ENCODE measurements at regions not wholly inside any gene's neighbourhood (a gene's known extent, or its start where the extent isn't known, plus 50 kb on each side); places are given as distances from the start of the nearest gene placed in this dataset.

- no peak for TF ChIP-seq POLR2A (IDR thresholded peaks at IDR 0.05)
Measured at GRCh38 chr13:22286338-22286737, 615.5 kb downstream of the FGF9 start.

DNA sequence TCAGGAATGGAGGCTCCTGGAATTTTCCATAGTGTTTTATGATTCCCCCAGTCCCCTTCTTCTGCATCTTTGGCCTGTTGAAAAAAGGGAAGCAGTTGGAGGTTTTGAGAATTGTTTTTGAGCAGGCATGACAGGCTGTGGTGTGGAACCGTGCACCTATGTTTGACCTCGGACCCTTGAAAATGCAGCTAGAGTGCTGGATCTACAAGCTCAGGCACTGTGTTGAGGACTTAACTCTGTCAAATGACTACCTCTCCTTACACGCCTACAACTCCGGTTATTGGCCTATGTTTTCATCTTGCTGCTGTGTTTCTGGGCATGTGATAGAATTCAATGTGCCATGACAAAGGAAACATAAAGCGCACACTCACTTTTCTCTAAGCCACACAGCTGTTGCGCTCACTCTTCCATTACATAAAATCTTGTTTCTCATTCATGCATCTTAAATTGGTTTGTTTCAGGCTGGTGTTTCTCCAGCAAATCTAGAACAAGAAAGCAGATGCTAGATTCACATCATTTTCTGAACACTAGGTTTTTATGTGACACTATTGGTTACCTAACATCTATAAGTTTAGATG lies 616.6 kb downstream of the FGF9 start:
- Histone ChIP-seq H3K4me1 (no peaks in the 10 kb centered on the region), H3K9me3 (no peaks in the 10 kb centered on the region), H3K27ac (no peak overlapping the region), H3K4me3 (no peak overlapping the region), H3K27me3 (no peaks in the 10 kb centered on the region), H3K36me3 (no peaks in the 10 kb centered on the region)
- TF ChIP-seq, protein P1, sequence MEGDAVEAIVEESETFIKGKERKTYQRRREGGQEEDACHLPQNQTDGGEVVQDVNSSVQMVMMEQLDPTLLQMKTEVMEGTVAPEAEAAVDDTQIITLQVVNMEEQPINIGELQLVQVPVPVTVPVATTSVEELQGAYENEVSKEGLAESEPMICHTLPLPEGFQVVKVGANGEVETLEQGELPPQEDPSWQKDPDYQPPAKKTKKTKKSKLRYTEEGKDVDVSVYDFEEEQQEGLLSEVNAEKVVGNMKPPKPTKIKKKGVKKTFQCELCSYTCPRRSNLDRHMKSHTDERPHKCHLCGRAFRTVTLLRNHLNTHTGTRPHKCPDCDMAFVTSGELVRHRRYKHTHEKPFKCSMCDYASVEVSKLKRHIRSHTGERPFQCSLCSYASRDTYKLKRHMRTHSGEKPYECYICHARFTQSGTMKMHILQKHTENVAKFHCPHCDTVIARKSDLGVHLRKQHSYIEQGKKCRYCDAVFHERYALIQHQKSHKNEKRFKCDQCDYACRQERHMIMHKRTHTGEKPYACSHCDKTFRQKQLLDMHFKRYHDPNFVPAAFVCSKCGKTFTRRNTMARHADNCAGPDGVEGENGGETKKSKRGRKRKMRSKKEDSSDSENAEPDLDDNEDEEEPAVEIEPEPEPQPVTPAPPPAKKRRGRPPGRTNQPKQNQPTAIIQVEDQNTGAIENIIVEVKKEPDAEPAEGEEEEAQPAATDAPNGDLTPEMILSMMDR (IDR thresholded peaks at IDR 0.05) = no peak
- TF ChIP-seq POLR2A (IDR thresholded peaks at IDR 0.05) = no peak
- DNase-seq = no peak

More at GRCh38 chr13:22286338-22286737, 615.5 kb downstream of the FGF9 start:
- Histone ChIP-seq H3K4me1 (no peaks in the 10 kb centered on the region), H3K4me3 (no peak overlapping the region), H3K9me3 (no peaks in the 10 kb centered on the region), H3K27me3 (no peaks in the 10 kb centered on the region), H3K27ac (no peak overlapping the region), H3K36me3 (no peaks in the 10 kb centered on the region)
- no peak for DNase-seq

GRCh38 chr13:22288496-22288895 lies 617.6 kb downstream of the FGF9 start:
- DNase-seq = no peak
- Histone ChIP-seq H3K9me3 (no peaks in the 10 kb centered on the region), H3K27ac (no peak overlapping the region), H3K4me3 (no peak overlapping the region), H3K4me1 (no peaks in the 10 kb centered on the region), H3K36me3 (no peaks in the 10 kb centered on the region), H3K27me3 (no peaks in the 10 kb centered on the region)
- TF ChIP-seq POLR2A (IDR thresholded peaks at IDR 0.05) = no peak
- TF ChIP-seq, protein P1 (IDR thresholded peaks at IDR 0.05) = no peak

DNA sequence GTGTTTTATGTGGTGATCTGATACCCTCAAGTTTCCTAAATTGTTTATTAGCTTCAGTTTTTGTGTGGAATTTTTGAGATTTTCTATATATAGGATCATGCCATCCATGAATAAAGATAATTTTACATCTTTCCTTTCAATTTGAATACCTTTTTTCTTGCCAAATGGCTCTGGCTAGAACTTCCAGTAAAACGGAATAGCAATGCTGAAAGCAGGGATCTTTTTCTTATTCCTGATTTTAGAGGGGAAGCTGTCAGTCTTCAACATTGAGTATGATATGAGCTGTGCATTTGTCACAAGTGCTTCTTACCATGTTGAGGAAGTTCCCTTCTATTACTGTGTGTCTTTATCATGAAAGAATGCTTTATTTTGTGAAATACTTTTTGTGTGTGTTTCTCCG lies 618.8 kb downstream of the FGF9 start:
- Histone ChIP-seq H3K4me3 (no peak overlapping the region), H3K27me3 (no peaks in the 10 kb centered on the region), H3K4me1 (no peaks in the 10 kb centered on the region), H3K9me3 (no peaks in the 10 kb centered on the region), H3K27ac (no peak overlapping the region), H3K36me3 (no peaks in the 10 kb centered on the region)
- no peak for DNase-seq
- TF ChIP-seq POLR2A (IDR thresholded peaks at IDR 0.05) = no peak
- TF ChIP-seq, protein P1 (IDR thresholded peaks at IDR 0.05) = no peak

GRCh38 chr13:22298530-22298929 lies 627.7 kb downstream of the FGF9 start:
- no peaks in the 10 kb centered on the region for H3K27me3 ChIP-seq

GRCh38 chr13:22311734-22312404 lies 641.0 kb downstream of the FGF9 start:
- Histone ChIP-seq H3K36me3 (no peaks in the 10 kb centered on the region), H3K27ac (no peak overlapping the region), H3K9me3 (no peaks in the 10 kb centered on the region), H3K4me1 (no peaks in the 10 kb centered on the region), H3K4me3 (no peak overlapping the region), H3K27me3 (no peaks in the 10 kb centered on the region)
- TF ChIP-seq, protein P1 (IDR thresholded peaks at IDR 0.05) = no peak
- no peak for TF ChIP-seq POLR2A (IDR thresholded peaks at IDR 0.05)
- DNase-seq = no peak

More at GRCh38 chr13:22298530-22298929, 627.7 kb downstream of the FGF9 start:
- no peak for DNase-seq
- no peaks in the 10 kb centered on the region for H3K36me3 ChIP-seq
- TF ChIP-seq, protein P1 (IDR thresholded peaks at IDR 0.05) = peak in 3 of 6 experiments; percentile 8 to 16 (median 15)
- no peak for TF ChIP-seq POLR2A (IDR thresholded peaks at IDR 0.05)
- H3K4me1 ChIP-seq = no peaks in the 10 kb centered on the region
- H3K27ac ChIP-seq = no peak overlapping the region
- H3K4me3 ChIP-seq = no peak overlapping the region
- no peaks in the 10 kb centered on the region for H3K9me3 ChIP-seq
